GM18502 (cell line): ENCODE measurements at regions not wholly inside any gene's neighbourhood (a gene's known extent, or its start where the extent isn't known, plus 50 kb on each side); places are given as distances from the start of the nearest gene placed in this dataset.

ENCODE experiments used
- ATAC-seq: cut with Tn5 transposase; IDR thresholded peaks from one replicate; pipeline ENCODE4 v1.9.1; 2021; ENCODE audit warnings: mild to moderate bottlenecking; ENCODE audit not compliant: unreplicated experiment, poor library complexity

GRCh38 chrX:21126661-21127060 is 247.6 kb upstream of the CNKSR2 start:
- no peak for ATAC-seq

DNA sequence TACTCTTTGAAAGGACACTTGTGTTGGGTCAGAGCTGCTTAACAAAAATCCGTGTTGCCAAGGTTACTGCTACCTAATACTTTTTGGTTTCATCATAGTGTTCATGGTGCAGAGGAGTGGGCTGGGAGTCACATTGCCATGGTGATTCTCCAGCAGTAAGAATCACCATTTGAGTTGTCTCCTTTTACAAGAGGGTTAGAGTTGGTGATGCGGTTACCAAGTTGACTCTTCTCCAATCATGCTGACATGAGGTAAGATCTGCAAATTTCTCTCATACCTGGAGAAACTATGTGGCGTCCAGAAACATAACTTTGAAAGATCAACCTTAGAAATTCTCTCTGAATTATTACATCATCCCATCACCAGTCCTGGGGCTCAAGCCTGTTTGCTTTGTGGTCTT is 242.9 kb upstream of the CNKSR2 start:
- ATAC-seq: no peak

- no peak for ATAC-seq
Observed at GRCh38 chrX:21131786-21132185, 242.4 kb upstream of the CNKSR2 start.

DNA sequence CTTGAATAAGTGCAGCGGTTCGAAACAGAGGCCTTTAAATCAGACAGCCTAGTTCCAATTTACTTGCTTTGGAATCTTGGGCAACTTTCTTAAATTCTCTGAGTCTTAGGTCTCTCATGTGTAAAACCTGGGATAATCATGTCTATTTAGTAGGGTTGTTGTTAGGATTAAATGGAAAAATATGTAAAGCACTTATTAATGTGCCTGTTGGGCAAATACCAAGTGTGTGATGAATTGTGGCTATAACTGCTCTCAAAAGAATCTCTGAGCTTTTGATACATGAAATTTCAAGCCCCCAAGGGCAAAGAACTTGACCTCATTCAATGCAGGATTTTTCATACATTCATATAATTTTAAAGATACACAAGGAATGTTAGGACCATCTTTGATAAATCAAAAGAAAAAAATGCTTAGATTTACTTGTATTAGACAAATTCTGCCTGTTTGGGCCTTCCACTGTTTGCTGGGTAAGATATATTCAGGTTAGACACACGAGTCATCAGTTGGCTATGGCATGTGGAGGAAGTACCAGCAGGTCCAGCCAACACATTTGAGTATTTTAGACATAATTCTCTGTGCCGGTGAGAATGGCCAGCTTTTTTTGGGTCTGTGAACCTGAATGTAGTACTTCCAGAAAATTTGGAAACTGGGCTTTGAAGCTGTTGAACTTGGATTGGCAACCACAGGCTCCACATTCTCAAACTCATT is 241.4 kb upstream of the CNKSR2 start:
- no peak for ATAC-seq

- no peak for ATAC-seq
Observed at GRCh38 chrX:21150208-21150607, 224.0 kb upstream of the CNKSR2 start.

GRCh38 chrX:21151051-21151450 is 223.2 kb upstream of the CNKSR2 start:
- no peak for ATAC-seq

DNA sequence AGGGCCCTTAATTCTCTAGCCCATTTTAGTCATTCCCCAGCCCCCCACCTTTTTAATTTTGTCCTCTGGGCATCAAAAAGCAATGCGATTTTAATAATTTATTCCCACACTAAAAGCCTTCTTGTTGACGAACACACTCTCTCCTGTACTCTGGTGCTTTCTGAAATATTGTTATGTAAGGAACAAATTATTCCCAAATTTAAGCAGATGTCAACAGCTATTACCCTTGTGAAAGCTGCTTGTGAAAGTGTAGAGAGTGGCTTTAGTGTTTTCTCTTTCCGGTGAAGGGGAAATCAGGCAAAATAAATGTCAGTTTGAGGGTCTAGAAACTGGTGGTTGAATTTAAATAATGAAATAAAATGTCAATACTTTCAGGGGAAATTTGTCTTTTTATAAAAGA is 221.2 kb upstream of the CNKSR2 start:
- ATAC-seq: no peak

DNA sequence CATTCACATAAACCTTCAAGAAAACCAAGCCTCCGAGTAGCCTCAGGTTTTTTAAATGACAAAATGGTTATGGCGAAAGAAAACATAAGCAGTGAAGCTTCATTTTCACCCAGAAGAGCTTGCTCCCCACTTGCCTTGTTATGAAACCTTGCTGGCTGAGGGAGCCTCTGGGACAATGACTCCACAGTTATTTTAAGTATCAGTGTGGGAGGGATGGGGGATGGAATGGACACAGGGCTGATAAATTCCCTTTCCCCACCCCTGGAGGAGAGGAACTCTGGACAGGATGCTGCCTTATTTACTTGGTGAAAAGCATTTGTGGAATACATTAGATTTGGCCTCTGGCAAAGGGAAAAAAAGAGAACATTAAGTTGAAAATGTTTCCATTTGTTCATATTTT is 220.7 kb upstream of the CNKSR2 start:
- ATAC-seq: no peak

GRCh38 chrX:21155916-21156315 is 218.3 kb upstream of the CNKSR2 start:
- no peak for ATAC-seq

GRCh38 chrX:21156632-21157031 is 217.6 kb upstream of the CNKSR2 start:
- ATAC-seq: no peak

GRCh38 chrX:21158678-21159077 is 215.5 kb upstream of the CNKSR2 start:
- no peak for ATAC-seq

DNA sequence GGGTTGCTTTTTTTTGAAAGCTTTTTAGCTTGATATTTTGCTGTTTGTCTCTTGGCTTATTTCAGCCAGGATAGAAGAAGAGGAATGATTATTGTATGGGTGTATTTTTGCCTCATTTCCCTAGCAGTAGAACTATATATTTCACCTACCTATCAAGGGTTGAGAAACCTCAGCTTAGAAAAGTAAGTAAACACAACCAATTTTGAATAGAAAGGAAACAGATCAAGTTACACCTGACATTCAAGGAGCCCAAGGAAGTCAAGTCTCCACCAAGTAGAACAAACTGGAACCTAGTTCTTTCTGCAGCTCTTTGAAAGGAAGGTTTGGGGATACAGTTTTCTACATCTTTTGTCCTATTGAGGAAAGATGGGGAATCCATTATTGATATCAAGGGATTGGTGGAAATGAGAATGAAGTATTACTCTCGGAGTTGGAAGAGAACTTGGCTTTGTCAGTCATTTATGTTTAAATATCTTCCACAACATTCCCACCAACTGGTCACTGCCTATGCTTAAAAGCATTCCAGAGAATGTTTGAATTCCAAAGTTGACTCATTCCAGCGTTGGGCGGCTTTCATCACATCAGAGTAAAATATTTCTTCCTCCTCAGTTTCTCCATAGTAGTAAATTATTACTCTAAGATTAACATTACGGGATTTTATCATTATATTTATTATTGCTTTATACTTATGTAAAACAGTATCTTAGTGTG is 207.8 kb upstream of the CNKSR2 start:
- no peak for ATAC-seq

DNA sequence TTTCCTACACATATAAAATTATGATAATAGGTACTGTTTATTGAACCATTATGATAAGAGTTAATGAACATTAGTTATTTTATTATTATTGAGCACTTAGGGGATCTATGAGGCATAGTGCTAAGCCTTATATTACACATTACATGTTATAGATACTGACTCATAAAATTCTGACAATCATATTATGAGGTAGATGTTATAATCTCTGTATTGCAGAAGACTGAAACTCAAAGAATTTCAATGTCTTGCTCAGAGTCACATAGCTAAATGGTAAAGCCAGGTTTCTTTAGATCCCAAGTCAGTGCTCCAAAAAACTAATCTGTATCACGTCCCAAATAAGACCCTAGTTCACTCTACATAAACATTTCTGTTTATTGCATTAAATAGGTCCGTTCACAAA is 207.2 kb upstream of the CNKSR2 start:
- ATAC-seq: no peak

- ATAC-seq: no peak
Observed at GRCh38 chrX:21167494-21167893, 206.7 kb upstream of the CNKSR2 start.

- no peak for ATAC-seq
Observed at GRCh38 chrX:21168401-21169160, 205.6 kb upstream of the CNKSR2 start.

- ATAC-seq: no peak
Observed at GRCh38 chrX:21171181-21171580, 203.0 kb upstream of the CNKSR2 start.

DNA sequence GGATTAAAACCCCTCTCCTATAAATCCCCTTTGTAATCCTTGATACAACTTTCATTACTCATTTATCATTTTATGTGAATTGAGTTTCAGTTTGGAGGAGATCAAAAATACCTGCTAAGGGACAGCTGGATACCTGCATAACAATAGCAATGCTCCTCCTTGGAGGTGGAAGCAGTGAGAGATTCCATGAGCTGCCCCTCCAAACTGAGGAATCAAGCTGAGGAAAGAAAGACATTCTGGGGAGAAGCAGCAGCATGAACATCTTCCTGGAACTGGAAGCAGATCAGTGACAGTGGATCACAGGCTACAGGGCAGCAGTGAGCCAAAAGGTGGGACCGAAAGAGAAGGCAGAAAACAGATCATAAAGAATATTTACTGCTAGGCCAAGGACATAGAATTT is 199.8 kb upstream of the CNKSR2 start:
- ATAC-seq: no peak

GRCh38 chrX:21176921-21177571 is 197.2 kb upstream of the CNKSR2 start:
- no peak for ATAC-seq

DNA sequence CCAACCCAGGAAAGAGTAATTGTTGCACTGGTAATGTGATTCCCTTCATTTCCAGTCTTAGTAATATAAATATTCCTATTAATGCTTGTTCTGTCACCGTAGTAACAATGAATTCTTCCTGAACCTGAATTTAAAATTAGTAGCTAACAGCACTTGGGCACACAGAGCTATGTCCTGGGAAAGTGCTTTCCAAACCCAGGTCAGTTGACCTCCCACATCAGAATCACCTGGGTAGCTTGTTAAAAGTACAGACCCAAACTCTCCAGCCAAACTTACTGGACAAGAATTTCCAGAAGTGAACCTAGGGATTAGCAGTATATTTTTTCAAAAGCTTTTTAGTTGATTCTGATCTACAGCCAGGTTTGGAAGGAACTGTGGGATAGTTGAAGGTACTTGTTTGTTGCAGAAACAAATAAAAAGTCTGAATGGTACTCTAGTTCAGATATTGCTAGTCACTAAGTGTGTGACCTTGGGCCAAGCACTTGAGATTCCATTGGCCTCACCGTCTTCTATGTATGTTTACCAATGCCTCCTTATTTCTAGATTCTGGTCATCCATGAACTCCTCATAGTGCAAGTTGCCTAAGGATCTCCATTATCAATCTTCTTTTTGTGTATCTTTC is 192.9 kb upstream of the CNKSR2 start:
- ATAC-seq: no peak

- no peak for ATAC-seq
Observed at GRCh38 chrX:21193196-21193595, 181.0 kb upstream of the CNKSR2 start.
